ENCODE measurements at regions not wholly inside any gene's neighbourhood (a gene's known extent, or its start where the extent isn't known, plus 50 kb on each side); places are given as distances from the start of the nearest gene placed in this dataset.

- Histone ChIP-seq H3K4me3 (ENCODE audit: low read length in 3 of 3) (no peak overlapping the region), H3K4me1 (ENCODE audit: control insufficient read depth in 2 of 3, insufficient read depth in 2 of 3, low read depth in 1 of 3, low read length in 3 of 3) (no peaks in the 10 kb centered on the region), H3K9ac (ENCODE audit: low read length in 3 of 3) (no peak overlapping the region), H3K36me3 (ENCODE audit: control insufficient read depth in 2 of 3, insufficient read depth in 3 of 3, low read length in 3 of 3) (no peaks in the 10 kb centered on the region), H3K9me3 (ENCODE audit: control insufficient read depth in 2 of 3, insufficient read depth in 1 of 3, low read length in 3 of 3) (no peaks in the 10 kb centered on the region), H3K27me3 (ENCODE audit: control insufficient read depth, insufficient read depth, low read length) (no peaks in the 10 kb centered on the region), H3K27ac (ENCODE audit: low read depth in 2 of 2, low read length in 2 of 2) (no peak overlapping the region)
- no peak for TF ChIP-seq CTCF (IDR thresholded peaks at IDR 0.05; ENCODE audit: borderline replicate concordance, extremely low read depth, insufficient read depth)
- FAIRE-seq (no peak), DNase-seq (peak in 1 of 5 donors; percentile 42)
- intact Hi-C loops (cut with DNase I) = no loop called here
These were observed 436.9 kb downstream of the SLC4A3 start for GRCh38 chr2:220064111-220065030.

- DNase-seq = no peak
- Histone ChIP-seq H3K9me3 (ENCODE audit: control insufficient read depth in 2 of 3, insufficient read depth in 1 of 3, low read length in 3 of 3) (no peaks in the 10 kb centered on the region), H3K4me1 (ENCODE audit: control insufficient read depth in 2 of 3, insufficient read depth in 2 of 3, low read depth in 1 of 3, low read length in 3 of 3) (no peaks in the 10 kb centered on the region), H3K36me3 (ENCODE audit: control insufficient read depth in 2 of 3, insufficient read depth in 3 of 3, low read length in 3 of 3) (no peaks in the 10 kb centered on the region), H3K27me3 (ENCODE audit: control insufficient read depth, insufficient read depth, low read length) (no peaks in the 10 kb centered on the region), H3K27ac (ENCODE audit: low read depth in 2 of 2, low read length in 2 of 2) (no peak overlapping the region), H3K4me3 (ENCODE audit: low read length in 3 of 3) (no peak overlapping the region), H3K9ac (ENCODE audit: low read length in 3 of 3) (no peak overlapping the region)
- no peak for TF ChIP-seq CTCF (IDR thresholded peaks at IDR 0.05; ENCODE audit: borderline replicate concordance, extremely low read depth, insufficient read depth)
- intact Hi-C loops (cut with DNase I) = no loop called here
- no peak for FAIRE-seq
These were observed 438.2 kb downstream of the SLC4A3 start for GRCh38 chr2:220065581-220065980.

- Histone ChIP-seq H3K36me3 (ENCODE audit: control insufficient read depth in 2 of 3, insufficient read depth in 3 of 3, low read length in 3 of 3) (no peaks in the 10 kb centered on the region), H3K9ac (ENCODE audit: low read length in 3 of 3) (no peak overlapping the region), H3K4me3 (ENCODE audit: low read length in 3 of 3) (no peak overlapping the region), H3K9me3 (ENCODE audit: control insufficient read depth in 2 of 3, insufficient read depth in 1 of 3, low read length in 3 of 3) (no peaks in the 10 kb centered on the region), H3K27ac (ENCODE audit: low read depth in 2 of 2, low read length in 2 of 2) (no peak overlapping the region), H3K27me3 (ENCODE audit: control insufficient read depth, insufficient read depth, low read length) (no peaks in the 10 kb centered on the region), H3K4me1 (ENCODE audit: control insufficient read depth in 2 of 3, insufficient read depth in 2 of 3, low read depth in 1 of 3, low read length in 3 of 3) (no peaks in the 10 kb centered on the region)
- no peak for TF ChIP-seq CTCF (IDR thresholded peaks at IDR 0.05; ENCODE audit: borderline replicate concordance, extremely low read depth, insufficient read depth)
- DNase-seq (no peak), FAIRE-seq (no peak)
- intact Hi-C loops (cut with DNase I) = no loop called here
These were observed 441.4 kb downstream of the SLC4A3 start for GRCh38 chr2:220068846-220069245.

Data from kidney (tissue), 13 donors.